ENCODE measurements at regions not wholly inside any gene's neighbourhood (a gene's known extent, or its start where the extent isn't known, plus 50 kb on each side); places are given as distances from the start of the nearest gene placed in this dataset.

DNA sequence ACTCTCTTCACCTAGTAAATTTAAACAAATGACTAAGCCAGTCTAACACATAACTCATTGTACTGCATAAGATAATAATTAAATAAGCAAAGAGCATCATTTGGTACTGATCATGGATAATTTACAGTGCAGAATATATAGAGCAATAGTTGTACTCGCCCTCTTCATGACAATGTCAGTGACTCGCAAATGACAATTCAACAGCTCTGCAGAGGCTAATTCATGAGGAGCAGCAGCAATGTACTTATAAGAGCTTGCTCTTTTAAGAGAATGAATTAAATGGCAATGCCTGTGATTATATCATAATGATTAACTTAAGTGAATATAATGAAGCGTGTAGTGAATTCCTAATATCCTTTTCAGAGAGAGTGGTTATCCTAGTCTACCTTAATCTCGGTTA, 284.5 kb upstream of the PCDH20 start:
- no peak for DNase-seq (ENCODE audit: low read depth in 1 of 2, low spot score in 1 of 2)

DNA sequence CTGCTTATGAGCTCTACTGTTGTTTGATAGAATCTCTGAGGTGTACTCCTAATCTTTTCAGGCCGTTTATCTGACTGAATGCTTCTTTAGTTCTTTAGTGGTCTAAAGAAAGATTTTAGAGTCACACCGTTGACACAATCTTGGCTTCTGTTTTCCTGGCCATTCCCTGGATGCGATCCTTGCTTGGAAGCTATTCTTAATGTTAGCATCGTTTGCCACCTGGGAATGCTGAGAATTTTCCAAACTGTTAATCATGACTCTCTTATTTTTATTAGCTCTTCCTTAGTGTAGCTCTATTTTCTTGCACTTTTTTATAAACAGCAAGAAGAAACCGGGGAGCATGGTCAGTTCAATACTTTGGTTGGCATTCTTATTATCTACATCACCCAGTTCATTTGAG, 281.0 kb upstream of the PCDH20 start:
- DNase-seq (ENCODE audit: low read depth in 1 of 2, low spot score in 1 of 2), result no peak

DNA sequence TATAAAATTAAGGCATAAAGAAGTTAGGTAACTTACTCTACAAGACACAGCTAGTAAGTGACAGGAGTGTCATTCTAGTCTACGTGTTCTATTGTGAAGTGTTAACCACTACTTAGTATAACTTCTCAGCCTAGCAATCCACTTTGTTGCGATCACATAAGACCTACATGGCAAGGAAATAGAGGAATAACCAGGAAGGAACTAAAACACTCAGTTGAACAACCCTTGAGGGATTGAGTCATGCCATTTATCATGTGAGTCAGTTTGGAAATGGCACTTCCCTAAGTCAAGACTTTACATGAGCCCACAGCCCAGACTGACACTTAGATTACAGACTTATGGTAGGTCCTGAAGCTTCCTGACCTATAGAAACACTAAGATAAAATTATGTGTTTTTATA, 279.5 kb upstream of the PCDH20 start:
- no peak for DNase-seq (ENCODE audit: low read depth in 1 of 2, low spot score in 1 of 2)

DNA sequence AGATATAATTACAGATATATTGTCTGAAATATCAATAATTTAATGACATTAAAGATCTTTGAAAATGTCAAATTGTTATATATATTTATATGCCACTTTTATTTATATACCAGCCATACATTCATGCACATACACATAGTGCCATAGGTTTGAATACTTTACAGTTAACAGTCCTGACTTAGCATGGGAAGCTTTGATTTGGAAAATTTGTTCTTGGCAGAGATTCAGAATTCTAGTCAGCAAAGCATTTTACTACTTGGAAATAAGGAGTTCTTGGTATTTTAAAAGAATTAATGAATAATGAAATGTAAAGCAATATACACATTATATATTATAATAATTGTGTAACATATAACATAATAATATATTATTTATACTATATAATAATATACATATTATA, 277.0 kb upstream of the PCDH20 start:
- DNase-seq (ENCODE audit: low read depth in 1 of 2, low spot score in 1 of 2), result no peak

DNA sequence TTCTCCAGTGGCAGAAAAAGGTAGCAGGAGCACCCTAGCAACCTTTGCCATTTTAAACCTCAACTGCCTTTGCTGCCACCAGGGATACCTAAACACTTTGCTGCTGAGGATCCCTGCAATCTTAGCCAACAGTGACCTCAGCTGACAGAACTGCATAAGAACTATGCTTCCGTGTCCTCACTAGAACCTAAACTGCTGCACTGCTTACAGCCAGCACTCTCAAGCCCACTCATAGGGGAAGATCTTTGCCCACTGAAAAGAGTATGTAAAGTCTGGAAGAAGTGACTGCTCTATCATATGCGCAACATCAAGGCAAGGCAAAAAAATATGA, 270.0 kb upstream of the PCDH20 start:
- DNase-seq (ENCODE audit: low read depth in 1 of 2, low spot score in 1 of 2), result no peak

DNA sequence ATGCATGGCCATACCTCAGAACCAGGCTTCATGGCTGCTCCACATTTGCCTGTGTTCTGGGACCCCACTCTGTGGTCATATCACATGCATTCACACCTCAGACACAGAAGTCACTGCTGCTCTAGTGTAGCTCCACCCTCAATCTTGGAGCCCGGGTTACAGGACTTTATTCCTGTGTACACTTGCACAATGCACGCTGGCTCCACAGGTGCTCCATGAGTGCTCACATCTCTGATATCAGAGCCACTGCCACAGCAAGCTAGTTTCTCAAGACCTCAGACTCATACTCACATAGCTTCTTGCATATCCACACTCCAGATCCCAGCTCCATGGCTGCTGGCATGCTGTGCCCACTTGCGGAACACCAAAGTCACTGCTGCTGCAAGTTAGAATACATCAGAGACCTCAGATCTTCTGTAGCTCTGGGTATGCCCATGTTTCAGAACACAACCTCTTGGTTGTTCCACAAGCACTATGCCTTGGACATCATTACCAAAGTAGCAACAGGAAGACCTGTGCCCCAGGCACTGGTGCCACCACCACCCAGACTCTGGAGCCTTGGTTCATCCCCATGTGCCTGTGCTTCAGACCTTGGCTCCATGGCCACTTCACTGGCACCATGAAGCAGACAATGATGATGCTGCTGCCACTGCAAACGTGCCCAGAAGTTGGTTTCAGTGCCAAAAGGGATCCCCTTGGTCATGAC, 269.5 kb upstream of the PCDH20 start:
- DNase-seq (ENCODE audit: low read depth in 1 of 2, low spot score in 1 of 2), result no peak

DNA sequence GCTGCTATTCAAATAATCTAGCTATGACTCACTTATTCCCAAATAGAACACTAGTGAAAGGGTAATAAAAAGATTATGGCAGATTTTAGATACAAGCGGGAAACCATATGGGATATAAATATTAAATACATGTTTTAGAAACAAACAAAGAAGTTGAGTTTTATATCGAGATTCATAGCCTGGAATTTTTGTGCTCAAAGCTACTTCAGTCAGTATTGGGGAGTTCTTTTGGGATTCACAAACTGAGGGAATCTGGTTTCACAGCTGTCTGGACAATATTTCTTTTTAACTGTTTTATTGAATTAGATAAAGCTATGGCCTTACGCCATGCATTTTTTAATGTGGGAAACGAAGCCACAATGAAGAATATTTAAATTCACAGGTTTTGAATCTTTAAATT, 257.1 kb upstream of the PCDH20 start:
- DNase-seq (ENCODE audit: low read depth in 1 of 2, low spot score in 1 of 2), result no peak

DNA sequence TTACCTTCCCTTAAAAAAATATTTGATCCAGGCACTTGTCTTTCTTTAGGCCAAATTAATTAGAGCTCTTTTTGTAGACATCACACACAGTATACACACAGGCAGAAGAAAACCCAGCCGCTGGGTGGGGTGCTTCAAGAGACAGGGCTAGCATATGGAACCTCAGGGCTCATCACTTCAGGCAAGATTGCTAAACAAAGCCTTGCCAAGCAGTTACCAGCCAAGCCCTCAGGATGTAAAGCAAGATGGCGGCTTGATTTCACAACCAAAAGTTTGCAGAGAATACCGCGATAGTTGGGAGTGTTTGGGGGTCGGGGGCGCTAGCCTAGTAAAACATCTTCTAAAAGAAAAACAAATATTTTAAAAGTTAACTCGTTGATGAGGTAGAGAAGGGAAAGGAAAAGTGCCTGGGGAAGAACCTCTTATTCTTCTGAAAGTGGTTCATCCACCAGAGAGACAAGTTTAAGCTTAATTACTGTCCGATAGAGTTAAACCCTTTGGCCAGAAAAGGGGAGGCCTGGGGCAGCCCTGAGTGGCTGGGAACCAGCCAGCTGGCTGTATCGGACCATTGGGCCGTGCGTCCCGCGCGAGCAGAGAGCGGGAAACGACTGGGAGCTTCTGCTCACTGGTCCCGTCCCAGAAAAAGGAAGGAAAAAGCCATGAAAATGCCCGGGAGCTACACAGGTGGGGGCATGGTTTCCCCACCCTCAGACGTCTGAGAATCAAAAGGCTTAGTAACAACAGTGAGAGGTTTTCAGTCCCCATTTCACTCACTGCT, 254.9 kb upstream of the PCDH20 start:
- no peak for DNase-seq (ENCODE audit: low read depth in 1 of 2, low spot score in 1 of 2)

DNA sequence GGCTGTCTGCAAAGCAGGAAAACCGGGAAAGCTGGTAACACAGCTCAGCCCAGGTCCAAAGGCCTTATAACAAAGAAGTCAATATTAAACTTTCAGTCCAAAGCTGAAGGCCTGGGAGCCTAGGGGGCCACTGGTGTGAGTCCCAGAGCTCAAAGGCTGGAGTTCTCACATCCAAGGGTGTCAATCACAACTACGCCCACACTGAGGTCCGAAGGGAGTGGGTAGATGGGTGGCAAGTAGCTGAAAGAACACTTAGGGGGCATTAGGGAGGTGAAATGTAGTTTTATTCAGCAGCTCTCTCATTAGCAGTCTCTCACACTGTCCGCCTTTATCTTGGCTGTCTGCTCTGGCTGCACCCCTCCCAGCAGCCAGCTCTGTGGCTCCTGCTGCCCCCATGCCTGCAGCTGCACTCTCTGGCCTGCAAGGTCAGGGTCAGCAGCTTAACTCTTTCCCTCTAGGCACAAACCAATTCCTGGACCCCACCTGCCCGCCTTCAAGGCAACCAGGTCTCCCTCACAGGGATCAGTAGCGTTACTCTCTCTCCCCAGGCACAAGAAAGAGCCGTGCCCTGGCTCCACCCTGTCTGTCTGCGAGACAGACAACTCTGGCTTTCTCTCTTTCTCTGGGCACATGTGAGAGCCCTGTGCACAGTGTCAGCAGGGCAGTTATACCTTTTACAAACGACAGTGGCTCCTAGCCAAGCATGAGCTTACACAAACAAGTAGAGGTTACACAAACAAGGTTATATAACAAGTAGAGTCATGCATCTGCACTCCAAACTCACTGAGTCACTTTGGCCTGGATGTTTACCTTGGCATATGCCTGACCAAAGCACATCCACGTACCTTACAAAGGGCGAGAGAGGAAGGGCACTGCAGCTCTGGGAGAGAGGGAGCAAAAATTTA, 249.4 kb upstream of the PCDH20 start:
- DNase-seq (ENCODE audit: low read depth in 1 of 2, low spot score in 1 of 2), result no peak

DNA sequence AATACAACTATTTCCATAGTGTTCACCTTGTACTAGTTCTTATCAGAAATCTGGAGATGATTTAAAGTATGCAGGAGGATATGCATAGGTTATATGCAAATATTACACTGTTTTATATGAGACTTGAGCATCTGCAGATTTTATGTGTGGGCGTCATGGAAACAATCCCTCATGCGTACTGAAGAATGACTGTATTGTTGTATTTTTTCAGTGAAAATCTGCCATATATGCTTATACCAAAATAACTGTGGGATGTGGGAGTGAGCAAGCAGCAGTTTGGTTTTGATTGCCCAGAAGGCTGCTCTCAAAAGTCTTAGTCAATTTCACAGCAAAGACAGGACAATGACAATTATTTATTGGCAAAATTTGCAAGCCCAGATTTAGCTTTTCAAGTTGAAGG, 238.8 kb upstream of the PCDH20 start:
- no peak for DNase-seq (ENCODE audit: low read depth in 1 of 2, low spot score in 1 of 2)

DNA sequence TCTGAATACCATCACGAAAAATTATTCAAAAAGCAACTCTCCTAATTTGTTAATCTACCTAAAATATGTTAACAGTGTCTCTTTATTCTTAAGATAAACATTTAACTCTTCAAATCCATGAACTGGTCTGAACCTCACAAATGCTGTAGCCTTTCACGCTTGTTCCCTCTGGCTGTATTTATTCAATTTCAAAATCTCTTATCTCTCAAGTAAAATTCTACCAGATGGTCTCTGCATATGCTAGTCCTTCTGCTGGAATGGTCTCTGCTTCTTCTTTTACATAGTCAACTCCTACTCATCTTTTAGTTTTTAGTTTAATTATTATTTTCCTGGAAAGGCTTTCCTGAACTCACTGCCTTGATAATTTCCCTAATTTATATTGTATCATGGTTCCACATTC, 232.9 kb upstream of the PCDH20 start:
- no peak for DNase-seq (ENCODE audit: low read depth in 1 of 2, low spot score in 1 of 2)

DNA sequence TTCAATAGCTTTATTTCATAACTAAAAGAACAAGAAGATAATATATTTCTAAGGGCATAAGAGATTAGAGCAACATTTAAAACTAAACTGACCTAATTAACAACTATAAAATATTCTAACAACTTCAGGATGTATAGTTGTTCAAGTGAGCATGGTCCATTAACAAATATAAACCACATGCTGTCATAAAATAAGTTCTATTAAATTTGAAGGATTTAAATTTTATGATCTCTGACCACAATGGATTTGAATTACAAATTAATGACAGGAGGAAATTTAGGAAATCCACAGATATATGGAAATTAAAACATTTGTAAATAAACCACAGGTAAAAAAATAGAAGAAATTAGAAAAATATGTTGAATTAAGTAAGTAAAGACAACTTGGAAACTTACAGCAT, 196.5 kb upstream of the PCDH20 start:
- no peak for DNase-seq (ENCODE audit: low read depth in 1 of 2, low spot score in 1 of 2)

DNA sequence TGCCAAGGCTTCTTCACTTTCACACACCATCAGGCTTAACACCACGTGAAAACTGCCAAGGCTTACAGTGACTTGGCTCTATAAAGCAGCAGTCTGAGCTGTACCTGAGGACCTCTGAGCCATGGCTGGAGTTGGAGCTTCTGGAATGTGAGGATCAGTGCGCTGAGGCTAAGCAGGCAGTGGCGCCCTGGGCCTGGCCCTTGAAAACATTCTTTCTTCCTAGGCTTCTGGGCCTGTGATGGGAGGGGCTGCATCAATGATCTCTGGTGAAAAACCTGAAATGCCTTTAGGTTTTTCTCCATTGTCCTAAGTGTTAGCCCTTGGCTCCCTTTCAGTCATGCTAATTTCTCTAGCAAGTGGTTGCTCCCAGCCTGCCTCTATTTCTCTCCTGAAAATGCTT, 192.5 kb upstream of the PCDH20 start:
- DNase-seq (ENCODE audit: low read depth in 1 of 2, low spot score in 1 of 2), result no peak

DNA sequence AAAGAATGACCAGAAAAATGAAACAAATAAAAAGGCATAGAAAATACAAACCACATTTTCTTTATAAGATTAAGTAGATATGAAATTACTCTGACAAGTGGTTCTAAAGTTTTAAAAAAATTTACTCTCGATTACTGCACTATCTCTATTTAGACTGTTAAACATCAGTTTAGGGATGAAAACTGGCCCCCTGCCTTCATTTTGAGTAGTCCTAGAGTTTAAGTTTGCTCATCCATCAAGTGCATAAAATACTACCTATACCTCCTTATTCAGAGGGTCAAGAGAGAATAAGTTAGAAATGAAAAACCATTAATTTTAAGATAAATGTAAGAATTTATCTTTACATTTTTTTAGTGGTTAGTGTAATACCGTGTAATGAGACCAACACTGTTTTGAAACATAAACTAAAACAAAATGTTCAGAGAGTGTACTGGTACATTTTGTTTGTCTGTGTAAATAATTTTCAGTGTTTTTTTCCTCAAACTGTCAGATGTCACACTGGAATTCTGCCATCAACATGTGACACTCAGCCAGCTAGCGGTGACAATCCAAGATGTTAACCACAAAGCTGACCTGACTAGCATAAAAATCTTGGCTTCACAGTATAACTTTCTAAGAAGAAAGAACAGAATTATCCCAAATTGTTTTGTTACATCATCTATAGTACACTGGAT, 184.8 kb upstream of the PCDH20 start:
- DNase-seq (ENCODE audit: low read depth in 1 of 2, low spot score in 1 of 2), result no peak

DNA sequence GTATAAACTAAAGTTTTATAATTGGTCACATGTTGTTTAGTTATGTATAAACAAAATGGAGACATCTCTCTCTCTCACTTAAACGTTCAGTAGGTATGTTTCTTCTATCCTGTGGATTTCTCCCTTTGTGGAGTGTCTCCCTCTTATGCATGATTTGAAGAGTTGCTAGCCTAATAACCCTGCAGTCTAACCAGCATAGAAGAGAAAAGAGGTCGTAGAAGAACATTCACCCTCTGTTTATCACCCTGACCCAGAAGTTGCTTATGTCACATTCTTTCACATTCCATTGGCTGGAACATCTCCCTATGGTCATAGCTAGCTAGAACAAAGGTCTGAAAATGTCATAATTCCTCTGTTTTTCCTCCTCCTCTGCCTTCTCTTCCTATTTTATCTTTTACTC, 176.8 kb upstream of the PCDH20 start:
- no peak for DNase-seq (ENCODE audit: low read depth in 1 of 2, low spot score in 1 of 2)

DNA sequence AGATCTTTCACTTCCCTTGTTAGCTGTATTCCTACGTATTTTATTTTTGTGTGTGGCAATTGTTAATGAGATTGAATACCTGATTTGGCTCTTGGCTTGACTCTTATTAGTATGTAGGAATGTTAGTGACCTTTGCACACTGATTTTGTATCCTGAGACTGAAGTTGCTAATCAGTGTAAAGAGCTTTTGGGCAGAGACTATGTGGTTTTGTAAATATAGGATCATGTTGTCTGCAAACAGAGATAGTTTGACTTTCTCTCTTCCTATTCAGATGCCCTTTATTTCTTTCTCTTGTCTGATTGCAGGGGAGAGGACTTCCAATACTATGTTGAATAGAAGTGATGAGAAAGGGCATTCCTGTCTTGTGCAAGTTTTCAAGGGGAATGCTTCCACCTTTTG, 160.3 kb upstream of the PCDH20 start:
- no peak for DNase-seq (ENCODE audit: low read depth in 1 of 2, low spot score in 1 of 2)

DNA sequence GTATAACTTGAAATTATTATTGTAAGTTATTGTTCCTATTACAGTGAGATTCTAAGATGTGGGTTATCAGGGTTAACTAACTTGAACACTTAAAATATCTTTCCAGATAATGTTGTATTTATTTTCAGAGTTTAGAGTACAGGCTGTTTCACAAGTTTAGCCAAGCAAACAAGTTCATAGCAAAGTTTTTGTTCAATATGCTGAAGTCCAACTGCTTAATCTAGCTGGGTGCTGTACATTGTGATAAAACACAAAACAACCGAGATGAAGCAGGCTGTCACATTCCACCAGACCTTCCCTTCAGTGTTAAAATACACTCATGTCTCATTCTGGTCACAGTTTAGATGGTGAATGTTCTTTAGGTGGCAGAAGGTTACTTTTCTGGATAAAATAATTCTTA, 148.0 kb upstream of the PCDH20 start:
- DNase-seq (ENCODE audit: low read depth in 1 of 2, low spot score in 1 of 2), result no peak

DNA sequence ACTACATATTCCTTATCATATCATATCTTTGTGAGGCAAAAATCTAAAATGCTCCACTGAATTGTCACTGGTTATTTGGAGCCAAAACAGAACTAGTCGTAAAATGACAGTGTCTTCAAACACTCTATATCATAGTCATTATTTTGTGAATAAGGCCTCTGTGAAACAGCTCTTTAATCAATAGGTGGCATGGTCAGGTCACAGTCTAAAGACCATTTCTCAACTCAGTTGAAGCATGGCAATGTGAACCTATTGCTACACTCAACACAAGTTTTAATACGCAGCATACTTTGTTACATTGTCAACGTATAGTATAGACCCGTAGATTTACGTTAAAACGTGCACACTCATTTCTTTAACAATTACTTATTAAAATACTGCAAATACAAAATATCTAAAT, 131.3 kb upstream of the PCDH20 start:
- no peak for DNase-seq (ENCODE audit: low read depth in 1 of 2, low spot score in 1 of 2)

DNA sequence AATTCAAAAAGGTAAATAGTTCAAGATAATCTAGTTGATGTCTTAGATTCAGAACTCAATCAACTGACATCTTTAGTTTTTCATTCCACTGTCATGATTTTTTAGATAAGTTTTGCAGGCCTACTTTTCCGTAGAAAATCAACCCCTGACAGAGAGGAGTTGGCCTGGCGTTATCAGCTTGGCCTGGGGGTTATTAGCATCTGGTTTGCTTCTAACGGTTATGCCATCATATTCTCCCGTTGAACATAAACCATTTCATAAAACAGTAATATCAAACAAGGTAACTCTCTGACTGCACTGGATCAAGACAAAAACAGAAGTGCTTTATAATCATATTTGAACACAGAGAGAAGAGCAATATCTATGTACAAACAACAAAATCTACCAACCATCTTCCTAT, 130.8 kb upstream of the PCDH20 start:
- DNase-seq (ENCODE audit: low read depth in 1 of 2, low spot score in 1 of 2), result no peak

DNA sequence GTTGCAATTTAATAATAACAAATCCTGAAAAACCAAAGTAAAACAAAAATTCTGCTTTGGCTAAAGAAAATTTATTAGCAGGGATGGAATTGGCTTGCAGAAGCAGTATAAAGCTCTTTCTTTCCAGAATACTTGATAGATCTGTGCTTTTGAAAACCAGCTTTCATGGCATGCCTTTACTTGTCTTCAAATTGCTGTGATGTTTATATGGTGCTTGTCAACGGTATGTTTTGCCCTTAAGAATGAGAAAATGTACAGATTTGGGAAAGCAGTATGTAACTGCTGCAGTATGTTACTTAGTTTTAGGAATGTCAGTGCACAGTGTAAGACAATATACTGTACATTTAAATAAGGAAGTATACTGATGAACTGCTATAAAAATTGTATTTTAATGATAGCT, 120.8 kb upstream of the PCDH20 start:
- DNase-seq (ENCODE audit: low read depth in 1 of 2, low spot score in 1 of 2), result no peak

DNA sequence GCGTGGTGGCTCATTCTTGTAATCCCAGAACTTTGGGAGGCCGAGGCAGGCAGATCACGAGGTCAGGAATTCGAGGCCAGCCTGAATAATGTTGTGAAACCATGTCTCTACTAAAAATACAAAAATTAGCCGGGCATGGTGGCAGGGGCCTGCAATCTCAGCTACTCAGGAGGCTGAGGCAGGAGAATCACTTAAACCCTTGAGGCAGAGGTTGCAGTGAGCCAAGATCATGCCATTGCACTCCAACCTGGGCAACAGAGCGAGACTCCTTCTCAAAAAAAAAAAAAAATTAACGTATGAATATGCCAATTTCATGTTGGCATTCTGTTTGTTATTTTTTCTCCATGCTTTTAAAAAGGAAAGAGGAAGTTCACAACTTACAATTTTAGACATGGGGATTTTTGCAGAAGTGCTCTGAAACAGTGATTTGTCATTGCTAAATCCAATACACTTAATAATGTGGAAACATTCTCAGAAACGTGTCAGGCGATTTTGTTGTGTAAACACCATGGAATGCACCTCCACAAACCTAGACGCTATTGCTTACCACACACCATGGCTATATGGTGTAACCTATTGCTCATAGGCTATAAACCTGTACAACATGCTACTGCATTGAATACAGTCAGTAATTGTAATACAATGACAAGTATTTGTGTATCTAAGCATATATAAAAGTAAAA, 115.9 kb upstream of the PCDH20 start:
- no peak for DNase-seq (ENCODE audit: low read depth in 1 of 2, low spot score in 1 of 2)

Data from activated CD4-positive, alpha-beta T cell treated with anti-CD3 and anti-CD28 coated beads, Interleukin-2, amount 50 U/mL, for 24 hours (primary cell).